ENCODE measurements at regions not wholly inside any gene's neighbourhood (a gene's known extent, or its start where the extent isn't known, plus 50 kb on each side); places are given as distances from the start of the nearest gene placed in this dataset.
"Not testable (repeated sequence)": the region's sequence is repeated elsewhere in the genome, so short reads cannot be mapped to it uniquely, and the experiment has no call there.

DNA sequence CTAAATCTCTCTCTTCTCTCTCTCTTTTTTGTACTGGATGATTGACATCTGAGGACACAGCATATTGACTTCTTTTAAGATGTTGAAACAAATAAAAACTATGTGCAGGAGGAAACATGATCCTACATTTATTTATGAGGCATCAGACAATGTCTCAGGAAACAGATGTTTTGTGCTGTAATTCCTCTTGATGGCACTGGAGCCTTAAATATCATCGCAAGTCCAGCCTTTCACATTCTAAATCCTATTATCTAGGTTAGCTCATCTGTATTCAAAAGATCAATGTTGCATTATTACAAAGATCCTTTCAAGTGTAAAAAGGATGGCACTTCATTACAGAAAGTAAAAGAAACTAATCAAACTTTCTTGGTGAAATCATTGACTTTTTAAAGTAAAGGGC, 63.9 kb downstream of the MAT2B start:
- DNase-seq, result peak; percentile 56

DNA sequence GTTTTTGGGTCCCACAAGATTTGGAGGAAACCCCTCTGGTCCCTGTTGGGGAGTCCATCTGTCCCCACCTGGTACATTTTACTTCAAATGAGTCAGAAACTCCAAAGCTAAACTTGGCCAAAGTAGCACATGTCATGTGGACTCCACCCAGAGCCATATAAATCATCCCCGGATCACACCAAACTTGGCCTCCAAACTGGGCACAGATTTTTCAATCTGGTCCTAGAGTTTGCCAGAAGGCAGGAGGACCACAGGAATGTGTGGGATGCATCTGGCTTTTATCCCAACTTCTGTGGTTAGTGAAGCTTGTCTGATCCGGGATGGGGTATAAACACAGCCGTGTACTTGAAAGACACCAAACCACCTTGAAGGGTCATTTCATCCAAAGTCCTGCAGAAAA, 66.3 kb downstream of the MAT2B start:
- DNase-seq, result no peak

DNA sequence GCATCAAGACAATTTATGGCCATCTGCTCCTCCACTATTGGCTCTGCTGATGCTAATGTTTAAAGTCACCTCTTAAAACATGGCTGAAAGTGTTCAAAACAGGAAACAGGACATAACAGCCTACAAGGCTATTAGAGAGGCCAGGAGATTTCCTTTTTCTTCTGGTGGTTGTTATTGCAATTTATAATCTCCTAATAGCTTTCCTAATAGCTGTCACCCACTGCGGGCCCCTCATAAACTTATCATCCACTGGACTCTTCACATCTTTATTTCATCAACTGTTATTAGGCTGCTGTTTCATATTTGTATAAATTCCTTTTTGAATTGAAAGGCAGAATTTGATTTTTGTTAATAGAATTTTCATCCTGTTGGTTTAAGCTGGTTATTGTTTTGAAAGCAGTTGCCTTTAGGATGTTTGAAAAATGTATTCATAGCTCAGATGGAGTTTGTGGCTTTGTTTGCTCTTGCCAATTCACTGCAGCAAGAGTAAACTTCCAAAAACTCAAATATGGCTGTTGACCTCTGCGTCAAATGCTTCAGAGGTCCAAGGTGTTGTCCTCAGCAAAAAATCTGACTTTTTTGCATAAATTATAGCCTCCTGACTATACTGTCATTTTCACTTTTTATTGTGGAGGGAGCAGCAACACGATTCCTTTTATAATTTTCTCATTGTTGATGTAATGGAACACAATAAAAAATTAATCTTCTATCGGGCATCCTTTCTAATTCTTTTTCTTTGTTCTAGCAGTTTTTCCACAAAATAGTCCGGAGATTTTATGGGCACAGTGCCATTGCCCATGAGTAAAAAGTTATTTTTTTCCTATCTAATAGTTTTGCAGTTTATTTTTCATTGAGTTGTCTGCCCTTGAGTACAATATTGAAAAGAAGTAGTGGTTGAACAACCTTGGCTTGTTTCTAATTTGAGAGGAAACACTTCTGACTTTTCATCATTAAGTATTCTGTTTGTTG, 69.3 kb downstream of the MAT2B start:
- no peak for DNase-seq

DNA sequence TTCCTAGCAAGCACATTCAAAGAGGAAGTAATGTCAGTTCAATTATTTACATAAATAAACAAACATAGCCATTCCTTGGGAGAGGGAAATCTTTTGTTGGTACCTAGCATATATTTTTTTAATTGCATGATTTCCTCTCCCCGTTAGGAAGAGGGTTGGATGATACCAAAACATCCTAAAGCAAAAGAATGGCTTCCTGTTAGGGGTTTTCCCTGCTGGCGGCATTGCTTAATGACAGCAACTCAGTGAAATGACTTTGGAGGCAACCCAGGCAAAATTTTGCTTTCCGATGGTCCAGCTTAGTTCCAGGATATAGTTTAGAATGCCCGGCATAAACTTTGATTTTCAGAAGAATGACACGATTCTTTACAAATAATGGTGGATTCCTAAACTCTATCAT, 73.2 kb downstream of the MAT2B start:
- peak; percentile 11 for DNase-seq

DNA sequence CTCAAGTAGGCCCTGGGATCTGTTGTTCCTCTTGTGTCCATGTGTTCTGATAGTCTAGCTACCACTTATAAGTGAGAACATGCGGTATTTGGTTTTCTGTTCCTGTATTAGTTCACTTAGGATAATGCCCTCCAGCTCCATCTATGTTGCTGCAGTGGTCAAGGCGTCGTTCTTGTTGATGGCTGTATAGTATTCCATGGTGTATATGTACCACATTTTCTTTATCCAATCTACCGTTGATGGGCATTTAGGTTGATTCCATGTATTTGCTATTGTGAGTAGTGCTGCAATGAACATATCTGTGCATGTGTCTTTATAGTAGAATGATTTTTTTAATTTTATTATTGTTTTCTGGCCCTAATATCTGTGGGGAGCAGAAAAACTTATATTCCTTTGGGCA, 74.3 kb downstream of the MAT2B start:
- no peak for DNase-seq

DNA sequence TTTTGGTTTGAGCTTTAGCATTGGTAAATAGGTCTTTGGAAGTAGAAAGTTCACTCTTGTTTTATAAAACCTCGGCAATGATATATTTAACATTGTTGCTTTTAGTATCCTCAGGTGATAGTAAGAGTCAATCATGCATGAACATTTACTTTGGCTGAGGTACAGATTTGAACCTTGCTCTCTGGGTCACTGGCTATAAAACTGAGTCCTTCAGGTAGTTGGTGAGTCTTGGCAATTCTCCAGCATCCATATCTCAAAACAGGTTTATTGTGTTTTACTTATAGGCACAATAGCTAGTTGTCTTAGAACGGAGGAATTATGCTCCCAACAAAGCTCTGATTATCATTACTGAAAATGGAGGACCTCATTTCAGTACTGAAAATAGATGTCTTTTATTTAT, 75.1 kb downstream of the MAT2B start:
- DNase-seq, result peak; percentile 27

DNA sequence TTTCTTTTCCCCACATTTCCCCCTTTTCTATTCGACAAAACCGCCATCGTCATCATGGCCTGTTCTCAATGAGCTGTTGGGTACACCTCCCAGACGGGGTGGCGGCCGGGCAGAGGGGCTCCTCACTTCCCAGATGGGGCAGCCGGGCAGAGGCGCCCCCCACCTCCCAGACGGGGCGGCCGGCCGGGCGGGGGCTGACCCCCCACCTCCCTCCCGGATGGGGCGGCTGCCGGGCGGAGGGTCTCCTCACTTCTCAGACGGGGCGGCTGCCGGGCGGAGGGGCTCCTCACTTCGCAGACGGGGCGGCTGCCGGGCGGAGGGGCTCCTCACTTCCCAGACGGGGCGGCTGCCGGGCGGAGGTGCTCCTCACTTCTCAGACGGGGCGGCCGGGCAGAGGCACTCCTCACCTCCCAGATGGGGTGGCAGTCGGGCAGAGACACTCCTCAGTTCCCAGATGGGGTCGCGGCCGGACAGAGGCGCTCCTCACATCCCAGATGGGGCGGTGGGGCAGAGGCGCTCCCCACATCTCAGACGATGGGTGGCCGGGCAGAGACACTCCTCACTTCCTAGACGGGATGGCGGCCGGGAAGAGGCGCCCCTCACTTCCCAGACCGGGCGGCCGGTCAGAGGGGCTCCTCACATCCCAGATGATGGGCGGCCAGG, 78.2 kb downstream of the MAT2B start:
- not testable (repeated sequence) for DNase-seq

DNA sequence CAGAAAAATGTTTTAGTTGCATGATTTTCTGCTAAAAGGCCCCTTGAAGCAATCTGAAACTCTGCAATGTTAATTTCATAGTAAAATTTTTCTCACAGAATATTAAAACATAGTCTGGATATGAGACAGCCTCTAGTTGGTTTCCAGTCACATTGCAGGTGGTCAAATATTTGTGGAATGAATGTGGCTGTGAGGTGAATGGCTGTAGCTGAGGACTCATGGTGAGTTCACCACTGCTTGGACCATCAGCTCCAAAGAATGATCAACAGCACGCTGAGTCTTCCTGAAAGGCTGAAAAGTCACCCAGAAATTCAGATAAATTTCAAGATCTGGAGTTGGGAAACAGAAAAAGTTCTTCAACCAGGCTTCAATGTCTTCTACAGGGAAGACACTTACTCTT, 79.8 kb downstream of the MAT2B start:
- no peak for DNase-seq

DNA sequence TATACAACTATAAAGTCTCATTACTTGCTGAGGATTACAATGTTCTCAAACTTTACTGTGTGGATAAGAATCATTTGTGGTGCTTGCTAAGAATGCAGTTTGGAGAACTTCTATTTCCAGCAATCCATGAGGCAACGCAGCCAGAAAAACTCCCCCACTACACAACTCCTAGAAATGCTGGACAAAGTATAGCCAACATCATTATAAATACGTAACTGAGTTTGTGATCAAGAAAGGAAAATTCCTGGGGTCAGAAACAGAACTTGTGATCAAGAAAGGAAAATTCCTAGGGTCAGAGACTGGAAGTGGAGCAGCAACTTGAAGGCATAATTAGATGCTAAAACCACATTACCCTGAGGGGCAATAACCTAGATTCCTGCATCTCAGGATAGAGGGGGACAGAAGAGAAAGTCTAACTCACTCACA, 81.1 kb downstream of the MAT2B start:
- DNase-seq, result no peak

DNA sequence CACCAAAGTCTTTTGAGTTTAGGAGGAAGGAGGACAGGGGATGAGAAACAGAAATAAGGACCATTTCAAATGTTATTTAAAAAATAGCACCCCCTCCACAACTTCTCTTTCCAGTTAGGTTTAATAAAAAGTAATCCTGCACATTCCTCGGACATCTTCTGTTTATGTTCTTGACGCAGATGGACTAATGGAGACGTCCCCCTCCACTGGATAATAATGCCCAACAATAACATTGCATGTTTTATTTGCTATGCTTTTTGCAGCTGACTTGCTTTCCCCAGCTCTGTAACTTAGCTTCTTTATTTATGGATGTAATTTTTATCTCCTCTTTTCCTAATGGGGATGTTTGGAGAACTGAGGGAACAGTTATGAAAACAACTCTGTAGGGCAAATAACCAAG, 89.5 kb downstream of the MAT2B start:
- no peak for DNase-seq

DNA sequence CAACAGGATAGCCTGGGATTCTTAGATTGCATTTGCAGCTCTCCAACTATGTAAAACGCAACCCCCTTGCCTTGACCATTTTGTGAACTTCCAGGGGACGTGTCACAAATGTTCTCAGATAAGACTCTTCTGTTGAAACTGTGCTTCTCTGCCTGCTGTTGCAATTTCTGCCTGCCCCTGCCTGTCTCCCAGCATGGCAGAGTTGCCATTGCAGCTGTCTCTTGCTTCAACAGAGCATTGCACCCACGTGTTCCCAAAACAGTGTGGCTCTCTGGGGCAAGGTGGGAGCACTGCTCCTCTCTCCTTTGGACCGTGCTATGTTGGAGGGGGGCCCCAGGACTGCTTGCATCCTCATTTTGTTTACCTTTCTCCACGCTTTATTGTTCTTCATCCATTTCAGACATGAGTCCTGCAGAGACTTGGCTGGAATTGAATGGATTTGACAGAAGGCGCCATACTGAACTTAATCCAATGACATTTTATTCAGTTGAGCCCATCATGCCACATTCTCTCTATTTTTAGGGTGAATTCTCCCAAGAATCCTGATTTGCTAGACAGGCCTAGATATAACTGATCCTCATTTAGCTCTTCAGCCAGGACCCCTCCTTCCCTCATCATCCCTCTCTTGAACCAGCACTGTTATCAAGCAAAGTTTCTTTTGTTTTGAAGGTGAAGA, 90.7 kb downstream of the MAT2B start:
- DNase-seq, result no peak

DNA sequence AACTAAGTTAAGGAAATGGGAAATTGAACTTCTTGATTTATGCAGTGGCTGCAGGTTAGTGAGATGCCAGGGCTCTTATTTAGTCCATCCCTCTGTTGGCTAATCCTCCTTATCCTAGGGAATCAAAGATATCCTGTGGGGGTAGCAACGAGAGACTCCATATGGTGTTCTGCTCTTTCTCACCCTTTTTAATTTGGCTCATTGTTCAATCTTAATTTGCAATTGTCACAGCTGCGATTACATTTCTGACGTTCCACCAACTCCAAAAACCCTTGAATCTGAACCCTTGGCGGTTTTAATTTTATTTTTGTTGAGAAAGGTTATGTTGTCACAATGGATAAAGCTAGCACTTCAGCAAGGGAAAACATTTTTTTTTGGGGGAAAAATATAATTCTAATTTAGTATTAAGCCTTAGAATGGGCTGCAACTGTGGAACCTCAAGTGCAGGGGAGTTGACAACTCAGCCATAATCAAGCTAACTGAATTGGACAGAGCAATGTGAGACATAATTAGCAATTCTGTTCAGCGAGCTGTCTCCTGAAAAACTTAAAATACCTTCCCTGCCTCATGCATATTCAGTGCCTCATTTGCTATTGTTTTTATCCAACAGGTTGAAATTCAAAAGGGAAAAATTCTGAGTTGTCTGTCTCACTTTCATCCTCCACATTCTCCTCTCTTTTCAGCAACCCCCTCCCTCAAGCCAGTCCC, 91.3 kb downstream of the MAT2B start:
- DNase-seq, result no peak

DNA sequence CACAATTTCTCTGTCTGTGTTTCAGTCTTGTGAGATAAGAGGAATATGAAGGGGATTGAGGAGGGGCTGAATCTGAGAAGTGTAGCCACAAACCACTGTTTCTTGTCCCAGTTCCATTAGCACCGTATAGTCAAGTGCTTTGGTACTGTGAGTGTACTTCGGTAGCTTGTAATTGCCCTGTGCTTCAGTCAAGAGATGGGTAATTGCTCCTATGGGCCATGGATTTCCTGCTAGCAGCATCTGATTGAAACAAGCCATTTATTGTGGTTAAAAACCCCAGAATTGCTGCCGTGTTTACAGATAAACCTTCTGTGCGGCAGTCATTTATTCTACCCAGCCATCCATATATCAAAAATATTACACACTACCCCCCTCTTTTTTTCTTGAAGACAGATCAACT, 98.6 kb downstream of the MAT2B start:
- no peak for DNase-seq

DNA sequence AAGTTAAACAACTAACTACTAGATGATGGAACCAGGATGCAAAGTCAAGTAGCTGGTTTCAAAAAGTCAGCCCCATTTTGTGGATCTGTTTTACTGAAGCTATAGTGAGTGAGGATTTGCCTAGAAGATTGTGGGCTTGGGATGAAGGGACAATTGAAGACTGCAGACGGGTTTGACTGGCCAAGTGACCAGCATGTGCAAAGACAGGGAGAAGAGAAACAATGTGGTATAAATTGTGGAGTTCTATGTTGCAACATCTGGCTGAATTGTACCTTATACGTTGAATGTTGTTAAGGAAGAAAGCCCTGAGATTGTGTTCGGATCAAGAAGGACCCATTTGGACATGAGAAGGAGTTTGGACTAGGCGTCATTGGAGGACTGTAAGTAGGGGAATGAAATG, 101.8 kb downstream of the MAT2B start:
- no peak for DNase-seq

DNA sequence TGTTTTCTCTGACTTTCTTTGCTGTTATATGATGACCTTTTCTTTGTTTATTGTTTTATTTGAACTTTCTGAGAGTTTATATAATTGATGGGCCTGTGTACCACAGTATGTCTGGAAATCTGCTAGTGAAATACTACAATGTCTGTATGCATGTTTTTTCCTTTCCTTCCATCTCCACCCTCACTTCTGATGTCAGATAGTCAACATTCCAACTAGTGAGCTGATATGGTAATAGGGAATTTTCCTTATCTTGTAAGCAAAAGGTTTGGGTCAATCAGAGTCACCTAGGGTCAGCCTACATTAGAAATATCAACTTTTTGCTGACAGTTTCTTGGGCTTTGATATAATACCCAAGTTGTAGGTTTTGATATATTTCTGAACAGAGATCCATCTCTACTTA, 103.2 kb downstream of the MAT2B start:
- no peak for DNase-seq

DNA sequence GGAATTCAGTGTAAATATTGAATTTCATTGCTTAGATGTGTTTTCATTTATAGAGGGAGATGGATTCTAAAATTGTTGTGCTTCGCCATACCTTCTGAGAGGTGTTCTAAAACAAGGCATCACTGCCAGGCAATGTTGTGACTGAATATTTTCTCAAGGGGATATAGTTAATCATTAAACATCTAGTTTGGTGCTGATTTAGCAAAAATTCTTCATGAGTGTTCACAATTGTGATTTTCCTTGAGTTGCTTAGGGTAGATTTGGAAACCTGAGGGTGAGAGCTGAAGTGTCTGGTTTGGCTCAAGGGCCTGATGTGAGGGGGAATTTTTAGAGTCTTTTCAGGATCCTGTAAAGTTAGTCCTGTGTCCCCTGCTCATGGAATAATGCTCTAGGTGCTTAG, 104.5 kb downstream of the MAT2B start:
- peak; percentile 24 for DNase-seq

DNA sequence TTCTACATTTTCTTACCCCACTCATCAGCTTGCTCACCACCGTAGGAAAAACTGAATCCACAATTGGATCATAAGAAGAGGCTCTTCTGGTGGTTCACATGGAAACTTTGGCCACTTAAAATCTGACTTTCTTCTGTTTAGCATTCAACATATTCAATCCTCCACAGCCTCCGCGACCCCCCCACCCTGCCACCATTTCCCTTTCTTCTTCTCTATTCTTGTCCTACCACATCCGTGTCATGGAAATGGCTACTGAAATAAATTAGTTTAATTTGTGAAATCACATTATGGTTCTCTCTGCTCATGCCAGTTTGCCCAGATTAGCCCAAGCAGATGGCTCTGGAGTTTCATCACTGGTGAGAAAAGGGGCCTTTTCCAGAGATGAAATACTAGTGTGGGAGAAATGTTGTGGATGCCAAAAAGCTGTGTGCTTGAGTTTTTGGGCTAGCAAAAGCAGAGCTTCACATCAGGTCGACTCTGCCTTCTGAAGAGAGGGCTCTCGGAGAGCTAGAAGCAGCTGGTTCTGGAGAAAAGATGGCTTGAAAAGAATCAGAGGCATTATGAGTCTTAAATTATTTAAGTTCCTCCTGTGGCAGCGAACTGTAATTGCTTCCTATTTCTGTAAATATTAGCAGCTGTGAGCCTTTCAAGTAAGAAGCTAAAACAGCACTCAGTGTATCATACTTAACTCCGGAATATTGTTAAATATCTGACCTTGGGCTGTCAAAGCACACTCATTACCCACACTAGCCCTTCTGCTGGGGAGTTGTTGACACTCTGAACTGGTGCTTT, 107.1 kb downstream of the MAT2B start:
- peak; percentile 8 for DNase-seq

DNA sequence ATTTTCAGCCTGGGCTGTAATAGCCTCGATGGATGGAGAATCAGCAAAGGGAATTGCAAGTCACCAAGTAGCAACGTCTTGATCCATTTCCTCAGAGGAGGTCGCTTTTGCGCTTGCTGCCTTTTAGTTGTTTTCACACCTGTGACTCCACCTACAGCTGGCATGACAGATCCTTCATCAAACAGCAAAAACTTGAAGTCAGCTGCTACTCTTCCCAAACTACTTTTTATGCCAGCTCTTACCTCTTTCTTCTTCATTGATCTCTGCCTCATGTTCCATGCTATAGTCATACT, 107.7 kb downstream of the MAT2B start:
- DNase-seq, result no peak

DNA sequence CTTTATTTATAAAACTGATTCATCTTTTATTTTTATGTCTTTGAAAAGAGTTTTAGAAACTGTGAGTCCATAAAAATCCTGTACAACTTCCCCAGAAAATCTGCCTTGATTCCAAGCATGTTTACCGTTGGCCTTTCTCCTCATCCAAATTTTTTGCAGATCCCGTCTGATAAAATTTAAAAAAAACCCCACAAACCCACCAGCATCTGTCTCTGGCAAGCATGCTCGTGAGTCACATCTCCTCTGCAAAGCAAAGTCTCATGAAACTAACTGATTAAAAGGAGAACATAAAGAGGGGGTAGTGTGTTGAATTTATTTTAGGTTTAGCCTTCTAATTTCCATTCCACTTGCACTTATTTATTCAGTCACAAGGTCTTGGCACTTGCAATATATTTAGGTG, 109.4 kb downstream of the MAT2B start:
- no peak for DNase-seq

DNA sequence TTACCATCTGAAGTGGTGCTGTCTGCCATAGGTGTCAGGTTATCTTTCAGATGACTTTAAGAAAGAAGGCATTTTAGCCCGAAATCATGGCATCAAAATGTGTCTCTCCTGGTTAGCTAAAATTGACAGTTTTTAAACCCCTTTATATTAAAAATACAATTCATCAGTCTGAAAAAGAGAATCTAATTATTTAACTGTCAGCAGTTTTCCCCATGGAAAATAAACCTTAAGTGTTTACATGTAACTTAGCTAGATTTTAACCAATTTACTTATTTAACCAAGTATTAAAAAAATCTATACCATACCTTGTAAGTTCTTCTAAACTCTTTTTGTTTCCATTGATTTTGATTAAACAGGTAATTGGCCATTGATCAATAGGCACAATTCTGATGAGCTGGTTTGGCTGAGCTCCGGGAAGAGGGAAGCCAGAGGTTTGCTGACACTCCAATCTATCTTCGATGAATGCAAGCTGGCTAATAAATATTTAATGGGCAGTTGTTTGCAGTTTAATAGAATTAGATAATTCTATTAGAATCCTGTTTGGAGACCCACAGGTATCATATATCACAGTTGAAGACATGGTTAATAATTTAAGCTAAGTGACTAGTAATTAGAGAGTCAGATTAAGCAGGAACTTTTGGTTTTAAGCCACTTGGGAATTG, 114.0 kb downstream of the MAT2B start:
- DNase-seq, result no peak

DNA sequence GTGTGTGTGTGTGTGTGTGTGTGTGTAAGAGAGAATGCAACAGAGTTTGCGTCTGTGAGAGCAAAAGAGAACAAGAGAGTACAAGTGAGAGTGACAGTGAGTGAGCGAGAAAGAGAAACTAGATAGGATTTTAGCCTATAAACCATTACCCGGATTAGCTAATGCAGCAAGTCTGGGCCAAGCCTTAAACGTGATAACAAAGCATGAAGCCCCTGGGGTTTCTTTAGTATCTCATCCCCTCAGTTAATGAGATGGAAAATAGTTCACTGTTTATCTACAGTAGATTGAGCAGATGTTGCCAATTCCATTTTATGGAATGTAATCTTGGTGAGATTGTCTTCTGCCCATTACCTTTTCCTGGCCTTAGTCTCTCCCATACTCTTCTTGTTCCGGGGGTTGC, 114.5 kb downstream of the MAT2B start:
- DNase-seq, result no peak

DNA sequence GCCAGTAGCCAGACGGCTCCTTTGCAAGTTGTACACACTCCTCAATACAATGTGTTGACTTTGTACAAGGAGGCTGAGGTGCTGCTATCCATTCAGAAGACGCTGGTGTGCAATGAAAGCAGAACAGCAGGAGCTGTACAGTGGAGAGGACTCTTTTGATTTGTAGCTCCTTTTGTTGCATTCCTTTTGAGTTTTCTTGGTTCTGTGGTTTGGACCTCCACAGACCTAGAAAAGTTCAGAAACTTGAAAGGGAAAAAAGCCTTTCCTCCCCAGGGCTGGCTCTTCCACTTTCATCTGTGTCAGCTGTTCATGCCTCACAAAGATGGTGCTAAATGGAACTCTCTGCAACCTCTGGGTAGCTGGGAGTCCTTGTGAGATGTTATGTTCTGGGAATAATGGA, 117.4 kb downstream of the MAT2B start:
- peak; percentile 5 for DNase-seq
